Kidney epithelial cell (primary cell): ENCODE measurements at regions not wholly inside any gene's neighbourhood (a gene's known extent, or its start where the extent isn't known, plus 50 kb on each side); places are given as distances from the start of the nearest gene placed in this dataset.

Experiments
- DNase-seq: peaks from one replicate; pipeline ENCODE4 v3.0.0-alpha.2; 2010; ENCODE audit warnings: low read depth
- H3K27me3 ChIP-seq: 2 replicates; pipeline ENCODE4 v1.6.0; 2011; ENCODE audit warnings: low read length; ENCODE audit not compliant: control insufficient read depth, insufficient read depth
- H3K36me3 ChIP-seq: 2 replicates; pipeline ENCODE4 v1.5.1; 2011; ENCODE audit warnings: low read length; ENCODE audit not compliant: control insufficient read depth, insufficient read depth
- H3K4me3 ChIP-seq: 2 replicates; pipeline ENCODE4 v1.5.1; 2011; ENCODE audit warnings: low read depth, mild to moderate bottlenecking, control low read depth, low read length
- CTCF ChIP-seq: IDR thresholded peaks from 2 replicates; pipeline ENCODE4 v1.5.1; 2011; ENCODE audit warnings: mild to moderate bottlenecking, moderate library complexity, low read length, control low read depth, inconsistent platforms; ENCODE audit not compliant: insufficient read depth, poor library complexity, severe bottlenecking

- no peaks in the 10 kb centered on the region for H3K27me3 ChIP-seq
- H3K36me3 ChIP-seq: no peaks in the 10 kb centered on the region
- no peak overlapping the region for H3K4me3 ChIP-seq
- TF ChIP-seq CTCF: no peak
- no peak for DNase-seq
Observed at GRCh38 chr9:108019821-108020220, 530.3 kb upstream of the KLF4 start.

DNA sequence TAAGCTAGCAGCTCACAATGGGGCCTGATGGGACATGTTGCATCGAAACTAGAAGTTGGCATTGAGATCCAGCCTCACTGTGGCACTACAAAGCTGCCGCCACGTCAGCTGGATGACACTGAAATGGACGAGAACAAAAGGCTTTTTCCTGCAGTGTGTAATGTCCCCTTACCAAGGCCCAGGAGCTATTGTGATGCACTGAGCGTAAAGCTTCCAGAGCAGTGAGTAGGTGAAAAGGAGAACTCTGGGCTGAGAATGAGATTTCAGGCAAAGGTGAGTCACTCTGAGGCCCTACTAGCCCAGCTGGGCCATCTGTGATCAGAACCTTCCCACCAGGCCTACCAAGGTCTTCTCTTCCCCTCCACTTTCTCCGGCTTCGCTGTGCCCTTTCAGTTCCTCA is 528.1 kb upstream of the KLF4 start:
- no peak for TF ChIP-seq CTCF
- Histone ChIP-seq H3K27me3 (no peaks in the 10 kb centered on the region), H3K36me3 (no peaks in the 10 kb centered on the region), H3K4me3 (no peak overlapping the region)
- no peak for DNase-seq

GRCh38 chr9:108016446-108016845 is 526.9 kb upstream of the KLF4 start:
- no peak for DNase-seq
- Histone ChIP-seq H3K4me3 (no peak overlapping the region), H3K27me3 (no peaks in the 10 kb centered on the region), H3K36me3 (no peaks in the 10 kb centered on the region)
- no peak for TF ChIP-seq CTCF

DNA sequence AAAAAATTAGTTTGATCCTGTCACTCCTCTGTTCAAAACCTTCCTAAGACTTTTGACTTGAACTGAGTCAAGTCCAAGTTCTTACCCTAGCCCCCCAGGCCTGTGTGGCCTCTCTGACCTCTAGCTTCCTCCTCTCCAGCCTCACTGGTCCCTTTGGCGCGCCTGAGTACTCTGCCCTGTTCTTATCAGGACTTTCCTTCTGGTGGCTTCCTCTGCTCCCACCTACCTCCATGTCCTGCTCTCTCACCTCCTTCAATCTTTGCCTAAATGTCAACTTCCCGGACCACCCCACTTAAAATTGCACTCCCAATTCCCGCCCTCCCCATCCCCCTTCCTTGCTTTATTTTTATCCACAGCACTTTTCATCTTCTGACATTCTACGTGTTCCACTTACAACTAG is 526.1 kb upstream of the KLF4 start:
- TF ChIP-seq CTCF: no peak
- Histone ChIP-seq H3K4me3 (no peak overlapping the region), H3K36me3 (no peaks in the 10 kb centered on the region), H3K27me3 (no peaks in the 10 kb centered on the region)
- DNase-seq: no peak

- no peak for DNase-seq
Observed at GRCh38 chr9:108014353-108014752, 524.8 kb upstream of the KLF4 start.

More at GRCh38 chr9:108014353-108014752, 524.8 kb upstream of the KLF4 start:
- no peak for TF ChIP-seq CTCF
- H3K27me3 ChIP-seq: no peaks in the 10 kb centered on the region
- no peak overlapping the region for H3K4me3 ChIP-seq
- no peaks in the 10 kb centered on the region for H3K36me3 ChIP-seq
